K562 (cell line): ENCODE measurements at regions not wholly inside any gene's neighbourhood (a gene's known extent, or its start where the extent isn't known, plus 50 kb on each side); places are given as distances from the start of the nearest gene placed in this dataset.

Experiments used
- CBFA2T3 ChIP-seq: fragments of 450-650 bp; IDR thresholded peaks from 2 replicates; pipeline ENCODE4 v1.6.1; 2017
- CBX8 ChIP-seq: fragments of 200-600 bp; sonication (generic); IDR thresholded peaks from 2 replicates; pipeline ENCODE4 v1.6.1; 2012; ENCODE audit warnings: borderline replicate concordance, mixed run types, low read depth, mild to moderate bottlenecking, moderate library complexity, mixed read lengths, low read length, control low read depth, inconsistent platforms; ENCODE audit not compliant: poor library complexity, severe bottlenecking; ENCODE audit errors: extremely low read depth
- CEBPB ChIP-seq: fragments of 450-650 bp; IDR thresholded peaks from 2 replicates; pipeline ENCODE4 v1.6.1; 2016; ENCODE audit warnings: missing genetic modification characterization, missing compliant biosample characterization
- CHD2 ChIP-seq: IDR thresholded peaks from 2 replicates; pipeline ENCODE4 v1.6.1; 2011; ENCODE audit warnings: low read depth, low read length
- CREM ChIP-seq: IDR thresholded peaks from 2 replicates; pipeline ENCODE4 v1.6.1; 2014; ENCODE audit warnings: antibody characterized with exemption, low read depth
- CTBP1 ChIP-seq: fragments of 450-650 bp; IDR thresholded peaks from 2 replicates; pipeline ENCODE4 v1.6.1; 2016; ENCODE audit warnings: borderline replicate concordance
- FOXK1 ChIP-seq: sonication (generic); formaldehyde crosslinking; IDR thresholded peaks from 2 replicates; pipeline ENCODE4 v1.8.0; 2022; ENCODE audit warnings: missing genetic modification reagents, mild to moderate bottlenecking, borderline replicate concordance
- HMG20A ChIP-seq: fragments of 450-650 bp; formaldehyde crosslinking; conservative IDR thresholded peaks from 2 replicates; pipeline ENCODE4 v1.4.0; 2020; ENCODE audit warnings: mild to moderate bottlenecking, mixed read lengths
- IFI16 ChIP-seq: fragments of 250-450 bp; sonication (Bioruptor Pico); IDR thresholded peaks from 2 replicates; pipeline ENCODE4 v2.1.2; 2022; ENCODE audit warnings: mild to moderate bottlenecking, inconsistent platforms
- MTA3 ChIP-seq: fragments of 450-650 bp; formaldehyde crosslinking; IDR thresholded peaks from 2 replicates; pipeline ENCODE4 v1.6.1; 2017; ENCODE audit warnings: mild to moderate bottlenecking, borderline replicate concordance
- NR2C2 ChIP-seq, 2 experiments: fragments of 200-800 bp in 1 of 2; sonication (Bioruptor generic) in 1 of 2; sonication (generic) in 1 of 2; formaldehyde crosslinking in 1 of 2; IDR thresholded peaks; 2 replicates each; pipeline versions ENCODE4 v1.6.1 to v1.8.0; 2016 to 2022; ENCODE audit warnings: mild to moderate bottlenecking in 1 of 2, missing compliant biosample characterization in 1 of 2, missing genetic modification characterization in 1 of 2, missing genetic modification reagents in 1 of 2
- NRF1 ChIP-seq, 2 experiments: fragments of 450-650 bp; IDR thresholded peaks in 1 of 2; conservative IDR thresholded peaks in 1 of 2; 2 replicates each; pipeline ENCODE4 v1.6.1; 2014; ENCODE audit warnings: mild to moderate bottlenecking in 2 of 2
- RBM14 ChIP-seq: fragments of 200-400 bp; formaldehyde crosslinking; IDR thresholded peaks from 2 replicates; pipeline ENCODE4 v1.6.1; 2018; ENCODE audit warnings: low read depth, mild to moderate bottlenecking, low read length, moderate library complexity, borderline replicate concordance; ENCODE audit not compliant: insufficient read depth
- SAP30 ChIP-seq: fragments of 200-600 bp; sonication (generic); IDR thresholded peaks from 2 replicates; pipeline ENCODE4 v1.6.1; 2012; ENCODE audit warnings: borderline replicate concordance, low read depth, mild to moderate bottlenecking, moderate library complexity, low read length, control low read depth, inconsistent platforms; ENCODE audit not compliant: insufficient read depth, poor library complexity, severe bottlenecking
- SMC3 ChIP-seq: conservative IDR thresholded peaks from 2 replicates; pipeline ENCODE4 v1.6.1; 2011; ENCODE audit warnings: low read depth, low read length, improper control_type of control experiment; ENCODE audit not compliant: insufficient read depth
- YY1 ChIP-seq, 3 experiments: IDR thresholded peaks; 2 replicates each; pipeline ENCODE4 v1.6.1; 2011; ENCODE audit warnings: low read length in 2 of 3, mild to moderate bottlenecking in 2 of 3, moderate library complexity in 2 of 3, borderline replicate concordance in 1 of 3, control low read depth in 1 of 3, low read depth in 1 of 3; ENCODE audit not compliant: insufficient read depth in 3 of 3, insufficient replicate concordance in 2 of 3, control insufficient read depth in 1 of 3, insufficient read length in 1 of 3; ENCODE audit errors: extremely low read depth in 1 of 3
- ZBED1 ChIP-seq: IDR thresholded peaks from 2 replicates; pipeline ENCODE4 v1.6.1; 2014
- ZKSCAN1 ChIP-seq: fragments of 150-350 bp; IDR thresholded peaks from 2 replicates; pipeline ENCODE4 v1.6.1; 2016; ENCODE audit warnings: low read depth, low read length
- ZNF197 ChIP-seq: fragments of 200-800 bp; sonication (Bioruptor generic); IDR thresholded peaks from 2 replicates; pipeline ENCODE4 v1.6.1; 2016; ENCODE audit warnings: low read depth, missing genetic modification characterization, missing compliant biosample characterization
- ZNF586 ChIP-seq: fragments of 450-650 bp; formaldehyde crosslinking; conservative IDR thresholded peaks from 2 replicates; pipeline ENCODE4 v1.4.0; 2020; ENCODE audit warnings: mild to moderate bottlenecking, moderate library complexity
- TF ChIP-seq, protein P1 (sequence below): sonication (generic); formaldehyde crosslinking; IDR thresholded peaks from 2 replicates; pipeline ENCODE4 v1.8.0; 2022; ENCODE audit warnings: missing genetic modification reagents, mild to moderate bottlenecking, moderate library complexity, borderline replicate concordance
- TF ChIP-seq, protein P2 (sequence below), 2 experiments: fragments of 450-650 bp in 1 of 2; sonication (generic) in 1 of 2; formaldehyde crosslinking in 1 of 2; IDR thresholded peaks in 1 of 2; conservative IDR thresholded peaks in 1 of 2; 2 replicates each; pipeline versions ENCODE4 v1.6.1 to v1.8.1; 2016 to 2023; ENCODE audit warnings: mild to moderate bottlenecking in 2 of 2, moderate library complexity in 2 of 2, inconsistent platforms in 1 of 2, missing genetic modification reagents in 1 of 2
- TF ChIP-seq, protein P3 (sequence below): sonication (generic); formaldehyde crosslinking; IDR thresholded peaks from 2 replicates; pipeline ENCODE4 v1.8.1; 2023; ENCODE audit warnings: mild to moderate bottlenecking, missing genetic modification reagents

DNA sequence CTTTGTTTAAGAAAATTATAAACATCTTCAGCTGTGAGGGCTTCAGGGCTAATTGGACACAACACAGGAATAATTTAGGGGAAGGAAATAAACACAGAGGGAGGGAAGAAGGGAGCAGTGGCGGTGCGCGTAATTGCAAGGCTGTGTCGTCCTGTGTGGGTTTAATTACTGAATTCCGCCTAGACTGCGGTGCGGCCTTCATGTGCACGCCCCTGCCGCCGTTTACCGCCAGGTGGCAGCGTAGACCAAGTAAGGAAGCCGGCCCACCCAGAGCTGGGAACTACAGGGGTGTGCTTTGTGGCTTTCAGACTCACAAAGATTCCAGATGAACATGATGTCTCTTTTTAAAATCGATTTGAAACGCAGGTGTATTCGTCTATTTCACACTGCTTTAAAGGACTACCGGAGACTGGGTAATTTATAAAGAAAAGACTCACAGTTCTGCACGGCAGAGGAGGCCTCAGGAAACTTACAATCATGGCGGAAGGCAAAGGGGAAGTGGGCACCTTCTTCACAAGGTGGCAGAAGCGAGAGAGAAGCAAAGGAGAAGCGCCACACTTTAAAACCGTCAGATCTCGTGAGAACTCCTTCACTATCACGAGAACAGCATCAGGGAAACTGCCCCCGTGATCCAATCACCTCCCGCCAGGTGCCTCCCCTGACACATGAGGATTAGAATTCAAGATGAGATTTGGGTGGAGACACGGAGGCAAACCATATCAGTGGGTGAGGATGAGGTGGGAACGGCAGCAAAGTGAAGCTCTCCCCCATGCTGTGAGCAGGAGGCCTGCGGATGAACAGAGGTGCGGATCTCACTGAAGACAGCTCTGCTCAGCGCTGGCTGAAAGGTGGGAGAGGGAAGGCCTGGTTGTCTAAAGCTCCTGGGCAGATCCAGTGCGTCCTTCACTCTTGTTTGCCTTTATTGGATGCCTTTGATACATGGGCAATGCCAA lies 222.0 kb upstream of the PDE10A start (continued):
- no peak for TF ChIP-seq CBX8
- no peak for TF ChIP-seq ZKSCAN1
- no peak for TF ChIP-seq ZNF197 (CRISPR knock-in tag)
- no peak for TF ChIP-seq NRF1 (conservative IDR thresholded peaks at IDR 0.05 in 1 of 2, IDR thresholded peaks at IDR 0.05 in 1 of 2)
- TF ChIP-seq CTBP1 = no peak
- no peak for TF ChIP-seq ZNF586
- TF ChIP-seq, protein P1, sequence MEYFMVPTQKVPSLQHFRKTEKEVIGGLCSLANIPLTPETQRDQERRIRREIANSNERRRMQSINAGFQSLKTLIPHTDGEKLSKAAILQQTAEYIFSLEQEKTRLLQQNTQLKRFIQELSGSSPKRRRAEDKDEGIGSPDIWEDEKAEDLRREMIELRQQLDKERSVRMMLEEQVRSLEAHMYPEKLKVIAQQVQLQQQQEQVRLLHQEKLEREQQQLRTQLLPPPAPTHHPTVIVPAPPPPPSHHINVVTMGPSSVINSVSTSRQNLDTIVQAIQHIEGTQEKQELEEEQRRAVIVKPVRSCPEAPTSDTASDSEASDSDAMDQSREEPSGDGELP (CRISPR knock-in tag) = 0 out of 2 replicates have a peak, but pooled peaks have one; percentile 20
- TF ChIP-seq, protein P2, sequence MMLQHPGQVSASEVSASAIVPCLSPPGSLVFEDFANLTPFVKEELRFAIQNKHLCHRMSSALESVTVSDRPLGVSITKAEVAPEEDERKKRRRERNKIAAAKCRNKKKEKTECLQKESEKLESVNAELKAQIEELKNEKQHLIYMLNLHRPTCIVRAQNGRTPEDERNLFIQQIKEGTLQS (IDR thresholded peaks at IDR 0.05) = no peak
- TF ChIP-seq, protein P2 (CRISPR knock-in tag; conservative IDR thresholded peaks at IDR 0.05) = 0 out of 2 replicates have a peak, but pooled peaks have one; percentile 25
- no peak for TF ChIP-seq NR2C2 (CRISPR knock-in tag; IDR thresholded peaks at IDR 0.05)
- no peak for TF ChIP-seq NR2C2 (tag; IDR thresholded peaks at IDR 0.05)
- no peak for TF ChIP-seq ZBED1
- peak; percentile 93 for TF ChIP-seq SMC3
- no peak for TF ChIP-seq FOXK1 (CRISPR knock-in tag)
- no peak for TF ChIP-seq CBFA2T3
- peak; percentile 86 for TF ChIP-seq CHD2
- no peak for TF ChIP-seq CEBPB
- 0 out of 2 replicates have a peak, but pooled peaks have one; percentile 11 for TF ChIP-seq CREM
- TF ChIP-seq RBM14 = no peak
- TF ChIP-seq MTA3 = no peak
- no peak for TF ChIP-seq SAP30
- TF ChIP-seq HMG20A (CRISPR knock-in tag) = no peak
- no peak for TF ChIP-seq IFI16
- peak in 1 of 3 experiments; percentile 14 for TF ChIP-seq YY1 (IDR thresholded peaks at IDR 0.05; ENCODE audit: borderline replicate concordance in 1 of 3, control insufficient read depth in 1 of 3, extremely low read depth in 1 of 3, insufficient read depth in 3 of 3, insufficient read length in 1 of 3, insufficient replicate concordance in 2 of 3, low read depth in 1 of 3, low read length in 2 of 3)
- TF ChIP-seq, protein P3, sequence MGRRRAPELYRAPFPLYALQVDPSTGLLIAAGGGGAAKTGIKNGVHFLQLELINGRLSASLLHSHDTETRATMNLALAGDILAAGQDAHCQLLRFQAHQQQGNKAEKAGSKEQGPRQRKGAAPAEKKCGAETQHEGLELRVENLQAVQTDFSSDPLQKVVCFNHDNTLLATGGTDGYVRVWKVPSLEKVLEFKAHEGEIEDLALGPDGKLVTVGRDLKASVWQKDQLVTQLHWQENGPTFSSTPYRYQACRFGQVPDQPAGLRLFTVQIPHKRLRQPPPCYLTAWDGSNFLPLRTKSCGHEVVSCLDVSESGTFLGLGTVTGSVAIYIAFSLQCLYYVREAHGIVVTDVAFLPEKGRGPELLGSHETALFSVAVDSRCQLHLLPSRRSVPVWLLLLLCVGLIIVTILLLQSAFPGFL = no peak
